ENCODE measurements at regions not wholly inside any gene's neighbourhood (a gene's known extent, or its start where the extent isn't known, plus 50 kb on each side); places are given as distances from the start of the nearest gene placed in this dataset.

DNA sequence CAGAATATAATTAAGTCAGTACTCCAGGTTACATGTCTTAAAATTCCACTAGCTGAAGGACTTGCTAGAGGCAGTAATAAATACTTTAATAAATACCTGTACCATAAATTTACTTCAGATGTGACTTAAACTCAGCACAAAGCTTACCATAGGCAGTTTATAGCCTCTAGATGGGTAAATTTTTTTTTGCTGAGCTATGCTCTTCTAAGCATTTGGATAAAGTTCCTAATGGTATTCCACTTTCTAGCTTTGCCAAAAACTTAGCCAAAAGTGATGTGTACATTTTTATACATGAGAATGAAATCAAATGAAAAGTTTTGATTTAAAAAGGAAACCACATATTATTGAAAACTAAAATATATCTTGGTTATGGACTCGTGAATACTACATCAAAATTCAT lies 63.7 kb upstream of the DHX40 start:
- no peak for TF ChIP-seq POLR2A (IDR thresholded peaks at IDR 0.05; ENCODE audit: low read length)
- TF ChIP-seq GATA1 (IDR thresholded peaks at IDR 0.05; ENCODE audit: low read depth, low read length), result no peak

Data from erythroblast (primary cell).